ENCODE measurements at regions not wholly inside any gene's neighbourhood (a gene's known extent, or its start where the extent isn't known, plus 50 kb on each side); places are given as distances from the start of the nearest gene placed in this dataset.

DNA sequence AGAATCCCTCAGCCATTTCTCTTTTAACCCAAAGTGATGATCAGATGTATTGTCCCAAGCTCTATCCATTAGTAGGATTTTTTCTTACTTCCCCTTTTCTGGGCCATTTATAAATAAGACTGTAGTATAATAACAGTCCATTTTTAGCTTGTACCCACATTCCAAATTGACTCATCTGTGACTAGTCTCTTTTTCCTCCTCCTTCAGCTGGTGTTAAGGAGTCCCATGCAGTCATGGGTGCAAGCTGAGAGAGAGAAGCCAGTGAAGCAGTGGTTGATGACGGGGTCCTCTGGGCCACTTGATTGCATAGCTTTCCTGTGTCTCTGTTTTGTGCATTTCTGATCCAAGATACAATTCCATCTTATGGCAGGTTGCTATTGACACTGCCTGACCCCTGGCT is 476.0 kb upstream of the CD180 start:
- TF ChIP-seq, protein P1, sequence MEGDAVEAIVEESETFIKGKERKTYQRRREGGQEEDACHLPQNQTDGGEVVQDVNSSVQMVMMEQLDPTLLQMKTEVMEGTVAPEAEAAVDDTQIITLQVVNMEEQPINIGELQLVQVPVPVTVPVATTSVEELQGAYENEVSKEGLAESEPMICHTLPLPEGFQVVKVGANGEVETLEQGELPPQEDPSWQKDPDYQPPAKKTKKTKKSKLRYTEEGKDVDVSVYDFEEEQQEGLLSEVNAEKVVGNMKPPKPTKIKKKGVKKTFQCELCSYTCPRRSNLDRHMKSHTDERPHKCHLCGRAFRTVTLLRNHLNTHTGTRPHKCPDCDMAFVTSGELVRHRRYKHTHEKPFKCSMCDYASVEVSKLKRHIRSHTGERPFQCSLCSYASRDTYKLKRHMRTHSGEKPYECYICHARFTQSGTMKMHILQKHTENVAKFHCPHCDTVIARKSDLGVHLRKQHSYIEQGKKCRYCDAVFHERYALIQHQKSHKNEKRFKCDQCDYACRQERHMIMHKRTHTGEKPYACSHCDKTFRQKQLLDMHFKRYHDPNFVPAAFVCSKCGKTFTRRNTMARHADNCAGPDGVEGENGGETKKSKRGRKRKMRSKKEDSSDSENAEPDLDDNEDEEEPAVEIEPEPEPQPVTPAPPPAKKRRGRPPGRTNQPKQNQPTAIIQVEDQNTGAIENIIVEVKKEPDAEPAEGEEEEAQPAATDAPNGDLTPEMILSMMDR (IDR thresholded peaks at IDR 0.05), result no peak
- no peak for TF ChIP-seq POLR2A (IDR thresholded peaks at IDR 0.05)

Data from Peyer's patch (tissue), 4 donors.